Astrocyte of the hippocampus (primary cell): ENCODE measurements at regions not wholly inside any gene's neighbourhood (a gene's known extent, or its start where the extent isn't known, plus 50 kb on each side); places are given as distances from the start of the nearest gene placed in this dataset.

Experiments used
- DNase-seq: peaks from one replicate; pipeline ENCODE4 v3.0.0; 2011; ENCODE audit warnings: low read depth, low spot score

- DNase-seq, result peak; percentile 42
These were observed 126.4 kb upstream of the ADAMTSL1 start for GRCh38 chr9:18347386-18348082.

DNA sequence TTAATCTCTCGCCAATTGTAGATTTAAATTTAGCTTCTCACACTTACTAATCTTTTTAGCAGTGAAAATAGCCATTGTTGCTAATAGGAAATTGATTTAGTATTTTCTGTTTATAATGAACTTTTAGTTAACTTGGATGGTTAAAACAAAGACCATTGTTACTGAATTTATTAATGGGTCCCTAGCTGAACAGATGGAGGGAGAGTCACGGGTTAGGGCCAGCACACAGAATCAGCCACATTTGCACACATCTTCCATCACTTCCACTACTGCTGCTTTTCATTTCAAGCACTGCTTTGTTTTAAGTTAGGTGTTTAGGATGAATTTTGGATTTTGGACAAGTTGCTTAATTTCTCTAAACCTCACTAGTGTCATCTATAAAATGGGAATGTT, 125.9 kb upstream of the ADAMTSL1 start:
- no peak for DNase-seq

DNA sequence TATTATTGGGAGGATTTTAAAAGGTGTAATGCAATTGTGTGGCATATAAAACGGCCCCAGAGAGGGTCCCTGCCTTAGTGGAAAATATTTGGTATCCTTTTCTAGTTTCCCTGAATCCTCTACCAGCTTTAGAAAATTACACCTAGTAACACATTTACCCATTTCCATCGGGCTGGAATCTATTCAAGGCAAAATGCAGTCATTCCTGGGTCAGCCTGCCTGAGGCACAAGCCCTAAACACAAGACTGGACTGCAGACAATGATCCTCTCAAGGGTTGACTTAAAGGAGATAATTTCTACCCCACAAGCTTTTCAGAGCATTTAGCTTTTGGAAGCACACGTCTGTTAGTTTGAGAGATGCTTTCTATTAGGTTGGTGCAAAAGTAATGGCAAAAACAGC, 124.4 kb upstream of the ADAMTSL1 start:
- no peak for DNase-seq

DNA sequence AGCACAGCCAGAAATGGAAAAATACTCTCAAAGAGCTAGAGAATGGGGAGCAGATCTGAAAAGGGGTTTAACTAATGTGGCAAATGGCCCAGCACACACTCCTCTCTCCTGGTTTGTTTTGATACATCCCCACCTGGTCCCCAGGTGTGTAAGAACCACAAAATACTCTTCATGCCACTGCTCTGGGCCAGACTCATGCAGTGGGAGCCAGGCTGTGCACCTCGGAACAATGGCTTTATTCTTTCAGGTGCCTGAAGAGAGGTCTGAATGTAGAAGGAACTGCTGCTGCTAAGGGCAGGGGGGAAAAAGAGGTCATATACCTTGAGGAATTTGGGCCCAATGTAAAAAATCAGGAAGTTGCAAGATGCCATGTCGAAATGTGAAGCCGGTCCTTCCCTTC, 123.9 kb upstream of the ADAMTSL1 start:
- no peak for DNase-seq

- DNase-seq, result no peak
These were observed 122.9 kb upstream of the ADAMTSL1 start for GRCh38 chr9:18350995-18351595.

GRCh38 chr9:18352711-18353110, 121.2 kb upstream of the ADAMTSL1 start:
- DNase-seq, result no peak

- no peak for DNase-seq
These were observed 120.5 kb upstream of the ADAMTSL1 start for GRCh38 chr9:18353473-18353872.

- no peak for DNase-seq
These were observed 116.6 kb upstream of the ADAMTSL1 start for GRCh38 chr9:18357321-18357720.

- no peak for DNase-seq
These were observed 115.6 kb upstream of the ADAMTSL1 start for GRCh38 chr9:18358325-18358724.

DNA sequence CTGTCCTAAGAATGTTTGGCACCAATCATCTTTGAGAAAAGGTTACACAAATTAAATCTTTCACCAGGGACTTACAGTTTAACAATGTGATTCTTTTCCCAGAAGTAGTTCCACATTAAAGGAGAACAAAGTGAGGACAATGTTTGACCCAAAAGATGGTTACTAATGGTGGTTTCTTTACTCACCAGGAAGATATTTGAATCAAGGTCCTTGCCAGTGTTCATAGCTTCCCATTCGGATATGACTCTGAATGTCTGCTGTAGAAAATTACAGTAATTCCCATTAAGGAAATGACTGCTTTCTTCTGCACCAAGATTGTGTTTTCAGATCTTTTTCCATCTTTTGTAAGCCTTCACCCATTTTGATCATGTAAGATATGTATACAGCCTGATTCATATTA, 114.6 kb upstream of the ADAMTSL1 start:
- DNase-seq, result peak; percentile 52

DNA sequence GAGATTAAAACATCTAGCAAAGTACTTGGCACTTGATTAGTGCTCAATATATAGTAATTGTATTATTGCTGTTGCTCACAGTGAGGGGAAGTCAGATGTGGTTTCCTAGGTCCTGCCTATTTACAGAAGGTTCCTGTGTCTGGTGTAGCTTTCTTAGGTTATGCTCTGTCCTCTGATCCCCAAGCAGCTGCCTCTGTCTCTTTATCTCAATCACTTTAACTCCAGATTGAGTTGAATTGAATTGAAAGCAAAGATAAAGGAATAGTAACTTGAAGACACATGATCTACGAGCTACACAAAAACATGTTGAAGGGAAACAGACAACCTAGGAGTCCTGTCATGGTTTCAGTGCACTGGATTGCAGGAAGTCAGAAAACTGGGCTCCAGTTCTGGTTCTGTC, 113.9 kb upstream of the ADAMTSL1 start:
- no peak for DNase-seq

- DNase-seq, result peak; percentile 23
These were observed 112.3 kb upstream of the ADAMTSL1 start for GRCh38 chr9:18361646-18362045.

GRCh38 chr9:18362166-18362565, 111.8 kb upstream of the ADAMTSL1 start:
- DNase-seq, result no peak

GRCh38 chr9:18362901-18363685, 110.9 kb upstream of the ADAMTSL1 start:
- DNase-seq, result peak; percentile 80

DNA sequence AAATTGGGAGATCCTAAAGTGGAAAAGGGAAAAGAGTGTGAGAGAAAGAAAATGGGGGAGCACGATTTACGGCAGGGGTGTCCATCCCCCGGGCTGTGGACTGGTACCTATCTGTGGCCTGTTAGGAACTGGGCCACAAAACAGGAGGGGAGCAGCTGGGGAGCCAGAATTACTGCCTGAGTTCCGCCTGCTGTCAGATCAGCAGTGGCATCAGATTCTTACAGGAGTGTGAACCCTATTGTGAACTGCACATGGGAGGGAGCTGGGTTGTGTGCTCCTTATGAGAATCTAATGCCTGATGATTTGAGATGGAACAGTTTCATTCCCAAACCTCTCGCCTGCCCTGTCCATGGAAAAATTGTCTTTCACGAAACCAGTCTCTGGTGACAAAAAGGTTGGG, 108.3 kb upstream of the ADAMTSL1 start:
- no peak for DNase-seq

GRCh38 chr9:18366184-18366583, 107.8 kb upstream of the ADAMTSL1 start:
- DNase-seq, result no peak

- DNase-seq, result no peak
These were observed 105.7 kb upstream of the ADAMTSL1 start for GRCh38 chr9:18368206-18368605.

GRCh38 chr9:18371141-18371540, 102.8 kb upstream of the ADAMTSL1 start:
- DNase-seq, result no peak

DNA sequence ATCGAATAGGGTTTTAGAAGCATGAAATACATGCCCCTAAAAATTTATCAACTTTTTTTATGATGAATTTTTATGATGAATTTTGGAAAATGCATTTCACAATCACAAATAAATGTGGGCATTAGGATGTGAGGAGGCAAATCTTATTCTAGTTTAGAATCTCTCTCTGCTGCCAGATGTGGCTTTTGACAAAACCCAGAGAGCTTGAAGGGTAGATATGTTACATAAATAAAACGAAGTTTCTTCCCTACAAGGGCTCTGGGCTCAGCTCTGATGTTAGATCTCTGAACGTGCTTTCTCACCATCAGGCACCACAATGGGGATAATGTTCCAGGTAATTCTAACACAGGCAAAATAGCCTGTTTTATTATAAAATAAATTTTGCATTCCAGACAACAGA, 102.3 kb upstream of the ADAMTSL1 start:
- DNase-seq, result no peak

DNA sequence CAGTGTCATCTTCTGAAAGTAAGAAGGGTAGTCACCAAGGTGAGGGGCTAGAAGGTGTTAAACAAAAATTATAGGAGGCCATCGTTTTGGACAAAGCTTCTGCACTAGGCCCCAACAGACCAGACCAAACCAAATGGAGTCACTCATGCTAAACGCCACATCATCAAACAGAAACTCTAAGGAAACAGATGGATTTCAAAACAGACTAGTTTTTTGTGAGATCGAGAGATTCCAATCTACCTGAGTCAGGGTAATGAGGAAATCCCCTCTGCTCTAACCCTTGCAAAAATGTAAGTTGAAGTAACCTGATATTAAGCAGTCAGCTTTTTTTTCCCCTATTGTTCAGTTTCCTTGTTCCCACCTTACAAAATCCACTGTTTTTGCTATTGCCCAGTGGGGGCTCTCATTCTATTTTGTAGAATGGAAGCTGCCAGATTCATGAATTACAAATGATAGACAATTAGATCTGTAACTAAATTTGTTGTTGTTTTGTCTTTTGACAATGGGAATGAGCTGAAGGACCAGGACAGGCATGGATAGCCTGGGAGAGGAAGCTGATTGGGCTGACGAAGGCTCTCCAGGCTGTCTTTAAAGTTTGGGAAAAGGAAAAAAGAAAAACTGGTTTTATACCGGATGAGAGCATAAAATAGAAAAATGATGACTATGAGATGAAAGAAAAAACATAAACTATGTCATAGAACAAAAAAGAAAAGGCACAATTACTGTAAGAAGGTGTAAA, 94.7 kb upstream of the ADAMTSL1 start:
- peak; percentile 81 for DNase-seq

- peak; percentile 51 for DNase-seq
These were observed 91.7 kb upstream of the ADAMTSL1 start for GRCh38 chr9:18382243-18382642.

DNA sequence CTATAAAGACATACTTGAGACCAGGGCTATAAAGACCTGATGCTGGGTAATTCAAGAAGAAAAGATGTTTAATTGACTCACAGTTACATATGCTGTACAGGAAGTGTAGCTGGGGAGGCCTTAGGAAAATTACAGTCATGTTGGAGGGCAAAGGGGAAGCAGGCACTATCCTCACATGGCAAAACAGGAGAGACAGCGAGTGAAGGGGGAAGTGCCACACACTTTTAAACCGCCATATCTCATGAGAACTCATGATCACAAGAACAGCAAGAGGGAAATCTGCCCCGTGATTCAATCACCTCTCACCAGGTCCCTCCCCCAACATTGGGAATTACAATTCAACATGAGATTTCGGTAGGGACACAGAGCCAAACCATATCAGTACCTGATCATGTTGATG, 89.9 kb upstream of the ADAMTSL1 start:
- DNase-seq, result no peak
